ENCODE measurements at regions not wholly inside any gene's neighbourhood (a gene's known extent, or its start where the extent isn't known, plus 50 kb on each side); places are given as distances from the start of the nearest gene placed in this dataset.

GRCh38 chr3:86787091-86787490 is 203.9 kb downstream of the VGLL3 start (continued):
- no peak for TF ChIP-seq AR (CRISPR knock-in tag; IDR thresholded peaks at IDR 0.05)
- no peak for TF ChIP-seq JUN (CRISPR knock-in tag; IDR thresholded peaks at IDR 0.05)
- TF ChIP-seq ZNF121 (CRISPR knock-in tag; IDR thresholded peaks at IDR 0.05) = no peak
- TF ChIP-seq MAX (CRISPR knock-in tag; IDR thresholded peaks at IDR 0.05) = no peak
- TF ChIP-seq STAT6 (CRISPR knock-in tag; conservative IDR thresholded peaks at IDR 0.05; ENCODE audit: low read depth) = no peak
- TF ChIP-seq TP53 (CRISPR knock-in tag; IDR thresholded peaks at IDR 0.05) = no peak
- TF ChIP-seq ZNF532 (CRISPR knock-in tag; IDR thresholded peaks at IDR 0.05; ENCODE audit: borderline replicate concordance) = no peak
- TF ChIP-seq ZNF317 (CRISPR knock-in tag; IDR thresholded peaks at IDR 0.05; ENCODE audit: borderline replicate concordance, low read depth) = no peak
- no peak for TF ChIP-seq NR1H2 (CRISPR knock-in tag; IDR thresholded peaks at IDR 0.05)

GRCh38 chr3:86785386-86785785 is 205.6 kb downstream of the VGLL3 start:
- H3K9me3 Mint-ChIP-seq = no peaks in the 10 kb centered on the region
- H3K4me1 Mint-ChIP-seq = no peaks in the 10 kb centered on the region
- CTCF ChIA-PET = no interaction called here
- no peaks in the 10 kb centered on the region for H3K36me3 Mint-ChIP-seq
- POLR2A ChIA-PET = no interaction called here
- H3K27me3 Mint-ChIP-seq (ENCODE audit: low read depth) = no peaks in the 10 kb centered on the region
- DNase-seq (ENCODE audit: low spot score) (no peak), ATAC-seq (no peak)
- no peak overlapping the region for H3K4me3 Mint-ChIP-seq
- no peak overlapping the region for H3K27ac Mint-ChIP-seq
- no peak for TF ChIP-seq MXD4 (CRISPR knock-in tag; IDR thresholded peaks at IDR 0.05; ENCODE audit: borderline replicate concordance)
- TF ChIP-seq PREB (CRISPR knock-in tag; IDR thresholded peaks at IDR 0.05; ENCODE audit: borderline replicate concordance) = no peak
- TF ChIP-seq CBFB (CRISPR knock-in tag; IDR thresholded peaks at IDR 0.05; ENCODE audit: low read depth) = no peak
- TF ChIP-seq ERG (CRISPR knock-in tag; IDR thresholded peaks at IDR 0.05) = no peak
- TF ChIP-seq ZBTB21 (CRISPR knock-in tag; IDR thresholded peaks at IDR 0.05; ENCODE audit: borderline replicate concordance) = no peak
- no peak for TF ChIP-seq KAT7 (CRISPR knock-in tag; IDR thresholded peaks at IDR 0.05; ENCODE audit: borderline replicate concordance)
- TF ChIP-seq ATF6 (CRISPR knock-in tag; IDR thresholded peaks at IDR 0.05) = no peak
- TF ChIP-seq ZNF396 (CRISPR knock-in tag; IDR thresholded peaks at IDR 0.05; ENCODE audit: borderline replicate concordance) = no peak
- TF ChIP-seq SP1 (CRISPR knock-in tag; conservative IDR thresholded peaks at IDR 0.05) = no peak
- no peak for TF ChIP-seq ZNF671 (CRISPR knock-in tag; IDR thresholded peaks at IDR 0.05)
- TF ChIP-seq GTF2I (CRISPR knock-in tag; conservative IDR thresholded peaks at IDR 0.05) = no peak
- TF ChIP-seq E2F1 (CRISPR knock-in tag; IDR thresholded peaks at IDR 0.05) = no peak

Measured in WTC11 (cell line).